Central memory CD8-positive, alpha-beta T cell (primary cell): ENCODE measurements at regions not wholly inside any gene's neighbourhood (a gene's known extent, or its start where the extent isn't known, plus 50 kb on each side); places are given as distances from the start of the nearest gene placed in this dataset.
"Not testable (repeated sequence)": the region's sequence is repeated elsewhere in the genome, so short reads cannot be mapped to it uniquely, and the experiment has no call there.

Experiments used
- ATAC-seq: fragments of 150-1000 bp; cut with Tn5 transposase; replicated peaks from 2 replicates; pipeline ENCODE4 v1.10.0; 2022; ENCODE audit warnings: mild to moderate bottlenecking, moderate FRiP score, moderate number of reproducible peaks; ENCODE audit not compliant: poor library complexity, severe bottlenecking; ENCODE audit errors: extremely low read depth
- DNase-seq, 2 donors: peaks; one replicate each; pipeline ENCODE4 v3.0.0; 2021; ENCODE audit warnings: low spot score in 2 of 2
- H3K27ac Mint-ChIP-seq: one replicate; pipeline ENCODE4 v1.8.0; 2022; ENCODE audit warnings: low read depth, mild to moderate bottlenecking, moderate library complexity, mixed read lengths
- H3K27me3 Mint-ChIP-seq: one replicate; pipeline ENCODE4 v1.8.0; 2022; ENCODE audit warnings: mixed read lengths
- H3K36me3 Mint-ChIP-seq: one replicate; pipeline ENCODE4 v1.8.0; 2022; ENCODE audit warnings: mild to moderate bottlenecking, moderate library complexity, mixed read lengths; ENCODE audit not compliant: insufficient read depth
- H3K4me1 Mint-ChIP-seq: one replicate; pipeline ENCODE4 v1.8.0; 2022; ENCODE audit warnings: mixed read lengths
- H3K4me3 Mint-ChIP-seq: one replicate; pipeline ENCODE4 v1.8.0; 2022; ENCODE audit warnings: mild to moderate bottlenecking, moderate library complexity, mixed read lengths
- H3K9me3 Mint-ChIP-seq: one replicate; pipeline ENCODE4 v1.8.0; 2022; ENCODE audit warnings: mixed read lengths

DNA sequence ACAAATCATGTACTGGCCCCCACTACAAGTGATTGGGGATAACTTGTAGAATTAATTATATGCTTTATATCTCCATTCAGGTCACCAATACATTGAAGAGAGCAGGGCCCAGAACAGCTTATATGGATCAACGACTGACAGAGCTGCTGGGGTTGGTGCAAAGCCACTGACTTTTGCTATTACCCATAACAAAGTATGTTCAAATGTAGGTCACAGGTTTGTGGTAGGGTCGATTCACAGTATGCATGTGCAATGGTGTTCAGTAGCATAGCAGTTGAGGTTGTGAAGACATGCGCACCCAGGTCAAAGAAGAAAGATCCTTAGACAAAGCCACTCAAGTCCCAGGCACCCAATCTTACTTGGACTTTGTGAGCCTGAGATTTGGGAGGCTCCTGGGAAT, 110.6 kb downstream of the NBPF8 start:
- ATAC-seq, H3K36me3 Mint-ChIP-seq, H3K9me3 Mint-ChIP-seq, H3K27me3 Mint-ChIP-seq, H3K4me1 Mint-ChIP-seq, DNase-seq, H3K27ac Mint-ChIP-seq, H3K4me3 Mint-ChIP-seq: not testable (repeated sequence)

DNA sequence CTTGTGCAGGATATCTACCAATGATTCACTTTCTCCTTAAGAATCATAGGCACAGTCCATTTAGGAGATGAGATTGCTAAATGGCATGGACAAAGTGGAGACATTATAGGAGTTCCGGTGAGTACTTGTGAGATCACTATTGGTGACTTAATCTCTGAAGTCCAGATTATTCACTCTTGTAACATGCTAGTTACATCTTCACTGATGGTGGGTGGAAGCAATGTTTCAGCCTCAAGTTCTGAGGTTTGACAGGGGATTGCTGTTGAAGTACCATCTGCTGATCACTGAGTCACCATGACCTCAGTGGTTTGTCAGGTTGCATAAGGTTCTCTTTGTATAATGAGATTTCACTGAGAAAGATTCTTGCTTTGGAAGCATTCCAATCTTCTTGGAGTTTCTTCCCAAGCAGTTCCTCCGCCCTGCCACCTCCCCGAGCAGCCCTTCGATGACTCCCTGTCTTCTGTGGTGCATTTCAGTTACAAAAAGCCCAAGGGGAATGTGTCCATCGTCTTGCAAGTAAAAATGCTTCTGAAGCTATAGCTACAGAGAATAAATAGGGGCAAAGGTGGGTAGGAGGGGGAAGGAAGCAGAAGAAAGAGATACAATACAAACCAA, 114.7 kb downstream of the NBPF8 start:
- not testable (repeated sequence) for H3K4me1 Mint-ChIP-seq, ATAC-seq

DNA sequence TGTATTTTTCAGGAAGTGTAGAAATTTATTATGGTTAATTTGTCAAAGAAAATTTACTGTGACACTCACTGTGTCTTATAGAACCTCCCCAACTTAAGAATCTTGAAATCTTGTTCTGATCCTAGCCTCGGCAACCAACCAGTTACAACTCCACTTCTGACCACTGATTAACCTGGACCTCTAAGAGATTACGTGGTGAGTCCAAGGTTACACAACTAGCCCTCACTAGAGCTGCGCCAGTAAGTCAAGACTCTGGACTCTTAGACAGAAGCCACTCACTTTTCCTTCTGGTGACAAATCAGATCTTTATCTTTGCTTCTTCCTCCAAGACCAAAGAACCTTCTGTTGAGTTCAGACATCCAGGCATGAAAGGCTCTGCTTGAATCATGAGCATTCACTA, 116.6 kb downstream of the NBPF8 start:
- H3K4me1 Mint-ChIP-seq, H3K9me3 Mint-ChIP-seq, DNase-seq, H3K27ac Mint-ChIP-seq, H3K36me3 Mint-ChIP-seq, ATAC-seq, H3K4me3 Mint-ChIP-seq, H3K27me3 Mint-ChIP-seq: not testable (repeated sequence)

More for the DNA sequence above, 114.7 kb downstream of the NBPF8 start:
- H3K27ac Mint-ChIP-seq, H3K36me3 Mint-ChIP-seq, H3K9me3 Mint-ChIP-seq, DNase-seq, H3K27me3 Mint-ChIP-seq, H3K4me3 Mint-ChIP-seq: not testable (repeated sequence)

DNA sequence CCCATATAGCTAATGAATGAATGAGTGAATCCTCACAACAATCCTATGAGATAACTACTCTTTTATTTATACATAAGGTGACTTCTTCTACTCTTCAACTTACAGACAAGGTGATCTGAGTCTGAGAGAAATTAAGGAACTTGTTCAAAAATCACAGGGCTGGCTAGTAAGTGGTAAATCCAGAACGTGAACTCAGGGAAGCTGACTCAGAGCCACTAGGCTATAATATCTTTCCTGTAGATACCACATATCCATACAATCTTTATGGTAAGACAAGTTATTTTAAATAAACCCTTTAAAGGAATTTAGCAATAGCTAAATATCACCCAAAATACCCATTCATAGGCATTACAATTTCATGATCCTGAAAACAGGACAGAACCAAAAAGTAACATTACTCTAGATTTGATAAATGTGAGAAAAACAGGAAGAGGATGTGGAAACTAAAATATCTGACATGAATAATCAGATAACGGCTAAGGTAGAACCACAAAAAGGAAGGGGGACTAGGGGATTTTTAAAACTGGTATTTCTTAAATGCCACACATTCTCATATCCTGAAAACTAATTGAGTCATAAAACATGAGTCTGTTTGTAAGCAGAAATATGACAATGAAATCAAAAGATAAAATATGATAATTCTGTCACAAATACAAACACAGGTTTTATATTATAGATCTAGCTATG, 119.7 kb downstream of the NBPF8 start:
- H3K27ac Mint-ChIP-seq, result peak overlapping the region; percentile 76
- not testable (repeated sequence) for H3K4me1 Mint-ChIP-seq, H3K27me3 Mint-ChIP-seq, H3K9me3 Mint-ChIP-seq, DNase-seq, H3K36me3 Mint-ChIP-seq
- ATAC-seq, result peak; percentile 81
- peak overlapping the region; percentile 50 for H3K4me3 Mint-ChIP-seq

DNA sequence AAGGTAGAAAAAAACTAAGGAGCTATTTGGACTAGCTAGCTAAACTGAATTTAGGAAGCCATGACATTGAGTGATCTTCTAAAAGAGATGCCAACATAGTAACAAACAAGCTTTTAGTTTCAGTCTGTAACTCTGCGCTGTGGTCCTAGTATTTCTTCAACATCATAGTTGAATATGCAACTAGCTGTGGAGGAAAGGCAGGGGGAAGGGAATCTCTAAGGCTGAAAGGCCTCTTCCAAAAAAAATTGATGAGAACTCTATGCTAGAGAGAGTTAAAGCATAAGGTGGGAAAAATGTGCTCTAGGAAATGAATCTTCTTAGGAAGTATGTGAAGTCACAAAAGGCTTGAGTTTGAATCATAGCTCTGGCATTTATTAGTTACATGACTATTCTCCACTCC, 120.2 kb downstream of the NBPF8 start:
- H3K27me3 Mint-ChIP-seq, H3K4me1 Mint-ChIP-seq, H3K36me3 Mint-ChIP-seq, DNase-seq, H3K9me3 Mint-ChIP-seq: not testable (repeated sequence)
- Mint-ChIP-seq H3K27ac (peak overlapping the region; percentile 76), H3K4me3 (peak overlapping the region; percentile 50)
- peak; percentile 30 for ATAC-seq

DNA sequence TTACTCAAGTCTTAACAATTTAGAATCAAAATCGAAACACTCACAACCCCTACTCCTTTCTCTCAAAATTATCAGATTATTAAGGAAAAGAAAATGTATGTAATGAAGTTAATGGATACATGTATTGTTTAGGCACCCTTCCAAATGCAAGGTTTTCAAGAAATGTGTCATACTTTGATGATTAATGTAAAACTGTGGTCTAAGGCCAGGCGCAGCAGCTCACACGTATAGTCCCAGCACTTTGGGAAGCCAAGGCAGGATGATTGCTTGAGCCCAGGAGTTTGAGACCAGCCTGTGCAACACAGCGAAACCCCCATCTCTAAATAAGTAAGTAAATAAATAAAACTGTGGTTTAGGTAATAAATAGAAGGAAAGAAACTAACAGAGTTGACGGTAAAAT, 126.6 kb downstream of the NBPF8 start:
- H3K4me1 Mint-ChIP-seq, ATAC-seq, H3K27me3 Mint-ChIP-seq, DNase-seq, H3K4me3 Mint-ChIP-seq, H3K36me3 Mint-ChIP-seq, H3K9me3 Mint-ChIP-seq, H3K27ac Mint-ChIP-seq: not testable (repeated sequence)

DNA sequence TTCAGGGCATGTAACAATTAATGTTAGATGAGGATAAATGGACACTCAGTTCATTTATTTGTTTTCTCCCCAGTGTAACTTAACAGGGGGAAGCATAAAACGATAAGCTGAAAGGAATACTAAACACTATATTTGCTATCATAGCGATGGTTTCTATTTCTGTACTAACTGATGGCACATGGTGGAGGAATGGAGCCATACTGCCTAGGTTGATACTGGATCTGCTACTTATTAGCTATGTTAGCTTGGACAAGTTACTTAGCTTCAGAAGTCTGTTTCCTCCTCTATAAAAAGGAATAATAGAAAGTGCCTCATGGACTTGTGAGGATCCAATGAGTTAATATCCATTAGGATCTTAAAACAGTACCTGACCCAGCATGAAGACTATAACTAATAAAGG, 127.5 kb downstream of the NBPF8 start:
- not testable (repeated sequence) for H3K4me1 Mint-ChIP-seq, H3K9me3 Mint-ChIP-seq, ATAC-seq, H3K4me3 Mint-ChIP-seq, DNase-seq, H3K27me3 Mint-ChIP-seq, H3K36me3 Mint-ChIP-seq, H3K27ac Mint-ChIP-seq

DNA sequence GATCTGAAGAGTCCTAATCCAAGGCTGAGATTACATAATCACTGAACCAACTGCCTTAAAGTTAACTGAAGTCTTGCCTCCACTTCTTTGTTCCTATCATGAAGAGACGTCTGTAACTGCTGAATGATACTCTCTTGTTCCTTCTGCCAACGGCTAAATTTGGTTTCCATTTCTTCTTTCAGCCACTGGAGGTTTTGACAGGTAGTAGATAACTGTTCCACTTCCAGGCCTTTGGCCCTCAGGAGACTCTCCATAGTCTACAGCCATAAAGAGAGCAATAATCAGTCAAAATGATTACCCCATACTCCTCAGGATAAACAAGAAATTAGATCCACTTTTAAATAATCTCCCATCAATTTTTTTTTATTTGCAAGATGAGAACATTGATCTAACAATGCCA, 128.1 kb downstream of the NBPF8 start:
- not testable (repeated sequence) for H3K36me3 Mint-ChIP-seq, H3K4me1 Mint-ChIP-seq, H3K27me3 Mint-ChIP-seq, H3K4me3 Mint-ChIP-seq, H3K9me3 Mint-ChIP-seq, ATAC-seq, H3K27ac Mint-ChIP-seq, DNase-seq

DNA sequence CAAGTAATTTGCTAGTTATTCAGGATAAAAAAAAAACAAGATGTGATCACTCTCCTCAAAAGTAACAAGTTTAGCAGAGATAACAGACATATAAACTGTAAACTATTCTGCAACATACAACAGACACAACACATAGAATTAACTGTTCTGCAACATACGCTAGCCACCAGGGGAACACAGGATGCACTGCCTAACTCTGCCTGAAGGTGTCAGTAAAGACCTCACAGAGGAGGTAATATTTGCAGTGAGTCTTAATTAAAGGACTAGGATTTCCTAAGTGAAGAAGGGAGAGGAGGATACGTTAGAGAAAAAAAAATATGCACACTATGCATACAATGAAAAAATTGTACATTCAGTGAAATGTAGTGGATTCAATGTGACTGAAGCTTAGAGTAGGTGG, 129.6 kb downstream of the NBPF8 start:
- not testable (repeated sequence) for H3K4me3 Mint-ChIP-seq, H3K27me3 Mint-ChIP-seq, H3K27ac Mint-ChIP-seq, H3K9me3 Mint-ChIP-seq, H3K4me1 Mint-ChIP-seq, H3K36me3 Mint-ChIP-seq
- peak; percentile 77 to 87 for DNase-seq
- ATAC-seq, result peak; percentile 94

DNA sequence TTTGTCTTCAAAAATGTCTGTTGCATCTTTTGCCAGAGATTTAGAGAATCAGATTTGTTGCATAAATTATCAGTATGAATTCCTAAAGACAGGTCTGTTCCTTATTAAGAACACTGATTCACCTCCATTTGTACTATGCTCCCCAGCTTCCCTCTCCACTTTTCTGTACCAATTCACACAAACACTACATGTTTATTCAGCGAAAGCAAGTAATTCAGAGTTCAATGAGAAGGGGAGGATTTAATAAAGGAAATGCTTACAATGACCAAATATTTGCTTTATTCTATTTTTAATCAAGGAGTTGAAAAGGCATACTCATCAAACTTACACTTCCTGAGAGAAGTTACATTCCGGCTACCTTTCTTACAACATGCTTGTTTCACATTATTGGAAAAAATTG, 135.5 kb downstream of the NBPF8 start:
- not testable (repeated sequence) for DNase-seq, H3K27me3 Mint-ChIP-seq, H3K4me1 Mint-ChIP-seq, H3K36me3 Mint-ChIP-seq, H3K4me3 Mint-ChIP-seq, H3K9me3 Mint-ChIP-seq, ATAC-seq, H3K27ac Mint-ChIP-seq

DNA sequence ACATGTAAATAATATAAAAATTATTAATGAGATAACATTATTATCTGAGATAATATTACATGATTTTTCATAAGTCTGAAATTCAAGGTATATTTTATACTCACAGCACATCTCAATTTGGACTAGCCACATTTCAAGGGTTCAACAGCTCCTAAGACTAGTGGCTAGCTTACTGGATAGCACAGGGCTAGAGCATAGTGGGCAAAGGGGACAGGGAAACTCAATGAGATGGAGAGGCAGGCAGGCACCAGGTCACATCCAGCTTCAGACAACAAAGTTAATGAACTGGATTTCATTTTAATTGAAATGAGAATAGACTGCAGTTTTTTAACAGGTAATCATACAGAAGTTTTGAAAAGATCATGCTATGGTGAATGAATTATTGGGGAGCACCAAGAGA, 137.4 kb downstream of the NBPF8 start:
- not testable (repeated sequence) for H3K36me3 Mint-ChIP-seq, H3K27me3 Mint-ChIP-seq, DNase-seq, ATAC-seq, H3K27ac Mint-ChIP-seq, H3K4me1 Mint-ChIP-seq, H3K9me3 Mint-ChIP-seq
- peak overlapping the region; percentile 41 for H3K4me3 Mint-ChIP-seq

DNA sequence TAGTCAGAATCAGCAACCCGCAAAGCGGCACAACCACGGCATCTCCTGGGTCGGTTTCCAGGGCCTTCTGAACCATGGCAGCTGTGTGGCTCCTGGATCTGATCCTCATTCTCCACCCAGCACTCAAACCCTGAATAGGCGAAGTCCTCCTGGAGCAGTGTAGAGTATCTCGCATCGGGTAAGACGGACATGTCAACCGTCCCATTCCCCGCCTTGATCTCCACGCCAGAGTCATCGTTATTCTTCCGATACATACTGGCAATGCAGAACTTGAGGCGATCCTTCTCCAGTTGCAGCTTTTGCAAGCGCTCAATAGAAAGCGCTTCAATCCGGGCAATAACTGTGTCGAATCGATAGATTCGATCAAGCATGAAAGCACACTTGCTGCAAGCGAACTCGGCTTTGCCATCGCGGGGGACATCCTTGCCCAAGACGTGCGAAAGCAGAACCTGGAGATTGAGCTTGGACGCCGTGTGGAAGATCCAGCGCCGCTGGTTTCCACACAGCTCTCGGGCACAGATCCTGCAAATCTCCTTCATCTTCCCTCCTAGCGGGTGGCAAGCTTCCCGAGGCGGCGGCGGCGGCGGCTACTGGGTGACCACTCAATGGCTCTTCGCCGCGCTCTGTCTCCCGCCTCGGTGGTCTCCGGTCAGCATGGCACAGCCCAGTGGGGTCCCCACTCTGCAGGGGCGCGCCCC, 142.9 kb downstream of the NBPF8 start:
- not testable (repeated sequence) for ATAC-seq, DNase-seq, H3K27ac Mint-ChIP-seq, H3K9me3 Mint-ChIP-seq, H3K27me3 Mint-ChIP-seq, H3K4me1 Mint-ChIP-seq, H3K36me3 Mint-ChIP-seq
- peak overlapping the region; percentile 69 for H3K4me3 Mint-ChIP-seq
